HS-27A (cell line): ENCODE measurements at regions not wholly inside any gene's neighbourhood (a gene's known extent, or its start where the extent isn't known, plus 50 kb on each side); places are given as distances from the start of the nearest gene placed in this dataset.

Experiments used
- DNase-seq: peaks from one replicate; pipeline ENCODE4 v3.0.0-alpha.2; 2012; ENCODE audit warnings: low read depth, missing footprints

DNA sequence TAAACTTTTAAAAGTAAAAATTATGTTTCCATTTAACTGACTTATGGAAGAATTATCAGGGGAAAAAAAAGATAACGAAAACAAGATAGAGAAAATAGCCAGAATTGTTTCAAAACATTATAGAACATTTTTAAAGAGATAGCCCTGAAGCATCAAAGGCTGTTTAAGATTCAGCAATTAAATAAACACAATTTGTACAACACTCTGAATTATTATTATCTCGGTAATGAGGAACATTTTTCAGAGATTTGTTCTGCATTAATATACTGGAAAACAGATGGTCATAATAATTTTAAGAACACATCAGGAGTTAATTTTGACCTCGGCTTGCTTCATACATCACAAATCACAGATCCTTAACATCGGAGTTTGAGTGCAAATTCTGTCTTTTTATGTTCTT lies 643.8 kb downstream of the SORCS1 start:
- DNase-seq, result no peak

DNA sequence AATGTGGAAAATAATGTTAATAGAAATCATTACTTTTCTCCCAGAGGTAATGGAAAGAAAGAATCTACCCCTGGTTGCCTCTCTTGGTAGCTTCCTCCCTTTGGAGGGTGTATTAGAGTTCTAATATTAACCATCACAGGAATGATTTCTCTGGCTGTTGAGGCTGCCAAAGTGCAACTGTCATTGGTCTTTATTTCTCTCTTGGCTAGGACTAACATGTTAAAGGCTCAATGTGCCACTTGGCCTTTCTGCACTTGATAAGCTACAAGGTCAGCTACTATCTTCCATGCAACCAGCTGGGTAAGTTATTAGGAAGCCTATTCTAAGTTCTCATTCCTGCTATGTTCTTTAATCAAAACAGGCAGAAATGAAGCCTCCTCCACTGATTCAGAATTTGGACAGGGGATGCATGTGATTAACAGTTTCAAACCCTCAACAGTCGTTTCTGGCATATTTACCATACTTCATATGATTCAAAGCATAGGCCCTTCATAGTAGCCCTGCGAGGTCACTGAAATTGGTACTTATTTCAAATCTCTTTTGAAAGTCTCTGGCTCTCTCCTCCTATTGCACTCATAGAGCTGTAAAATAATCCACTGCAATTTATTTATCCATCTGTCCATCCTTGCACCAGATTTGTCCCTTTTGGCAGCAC lies 645.0 kb downstream of the SORCS1 start:
- DNase-seq, result no peak

DNA sequence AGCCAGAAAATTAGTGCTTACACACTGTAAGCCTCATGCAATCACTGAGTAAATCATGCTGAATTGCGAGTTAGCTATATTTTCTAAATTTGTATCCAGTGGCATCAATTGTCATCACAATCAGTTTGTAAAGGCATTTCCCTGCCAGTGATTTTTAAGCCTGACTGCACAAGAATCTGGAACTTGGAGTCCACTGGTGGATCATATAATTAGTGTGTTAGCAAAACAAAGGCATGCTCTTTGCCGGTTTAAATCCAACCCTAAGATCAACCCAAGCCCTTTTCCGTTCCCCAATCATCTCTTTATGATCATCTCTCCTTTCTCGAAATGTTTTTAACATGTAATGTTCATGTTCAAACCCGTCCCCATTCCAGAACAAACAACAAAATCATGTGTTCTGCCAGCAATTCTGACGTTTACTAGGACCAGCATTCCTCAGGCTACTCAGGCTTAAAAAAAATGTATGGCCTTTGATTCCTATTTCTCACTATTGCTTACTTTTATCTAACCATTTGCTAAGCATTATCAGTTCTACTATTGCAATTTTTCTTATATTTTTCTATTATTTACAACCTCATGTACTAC lies 649.2 kb downstream of the SORCS1 start:
- no peak for DNase-seq

DNA sequence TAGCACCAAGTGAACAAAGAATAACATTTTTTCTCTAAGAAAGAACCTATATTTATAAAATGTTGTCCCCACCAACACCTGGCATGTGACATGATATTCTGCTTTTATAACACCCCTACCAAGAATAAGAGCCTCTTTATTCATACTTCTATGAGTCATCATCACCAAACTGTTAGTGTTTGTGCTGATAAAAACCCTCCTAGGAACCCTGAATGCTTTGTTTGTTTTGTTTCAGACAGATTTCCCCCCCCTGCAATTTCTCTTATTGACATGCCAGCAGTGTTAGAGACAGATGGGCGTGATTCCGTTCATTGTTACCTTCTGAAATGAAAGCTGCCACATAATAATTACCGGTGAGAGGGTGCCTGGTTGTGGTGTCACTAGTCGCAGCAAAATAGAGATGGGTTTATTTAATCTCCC lies 651.1 kb downstream of the SORCS1 start:
- DNase-seq, result no peak

DNA sequence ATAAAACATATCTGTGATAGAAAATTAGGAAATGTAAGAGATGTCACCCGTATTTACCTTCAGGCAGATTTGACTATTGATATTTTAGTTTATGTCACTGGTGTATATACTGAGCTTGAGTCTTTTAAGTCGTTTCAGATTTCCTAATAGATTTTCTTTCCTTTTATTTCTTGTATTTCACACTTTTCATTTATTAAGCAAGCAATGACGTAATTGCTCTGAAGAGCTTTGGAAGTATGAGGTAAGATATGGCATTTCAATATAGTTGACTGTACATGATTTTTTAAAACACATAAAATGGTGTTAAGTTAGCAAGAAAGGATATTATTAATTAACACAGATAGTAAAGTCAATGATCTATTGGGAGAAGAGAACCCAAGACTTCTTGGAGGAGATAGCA lies 652.6 kb downstream of the SORCS1 start:
- DNase-seq, result no peak

DNA sequence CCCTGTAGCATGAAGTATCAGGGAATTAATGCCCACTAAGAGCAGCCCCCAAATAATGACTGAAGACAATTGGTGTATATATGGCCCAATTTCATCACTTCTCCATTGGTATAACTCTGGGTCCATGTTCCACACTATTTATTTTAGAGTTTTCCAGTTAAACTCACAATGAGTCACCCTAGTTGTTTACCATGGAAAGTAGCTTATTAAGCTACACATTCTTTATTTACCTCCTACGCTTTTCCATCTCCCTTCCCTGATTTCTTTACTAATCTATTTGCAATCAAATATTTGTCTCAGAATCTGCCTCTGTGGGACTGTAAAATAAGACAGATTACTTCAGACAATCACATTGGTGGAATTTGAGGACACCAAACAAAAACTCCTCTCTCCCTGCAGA lies 655.6 kb downstream of the SORCS1 start:
- DNase-seq, result no peak

DNA sequence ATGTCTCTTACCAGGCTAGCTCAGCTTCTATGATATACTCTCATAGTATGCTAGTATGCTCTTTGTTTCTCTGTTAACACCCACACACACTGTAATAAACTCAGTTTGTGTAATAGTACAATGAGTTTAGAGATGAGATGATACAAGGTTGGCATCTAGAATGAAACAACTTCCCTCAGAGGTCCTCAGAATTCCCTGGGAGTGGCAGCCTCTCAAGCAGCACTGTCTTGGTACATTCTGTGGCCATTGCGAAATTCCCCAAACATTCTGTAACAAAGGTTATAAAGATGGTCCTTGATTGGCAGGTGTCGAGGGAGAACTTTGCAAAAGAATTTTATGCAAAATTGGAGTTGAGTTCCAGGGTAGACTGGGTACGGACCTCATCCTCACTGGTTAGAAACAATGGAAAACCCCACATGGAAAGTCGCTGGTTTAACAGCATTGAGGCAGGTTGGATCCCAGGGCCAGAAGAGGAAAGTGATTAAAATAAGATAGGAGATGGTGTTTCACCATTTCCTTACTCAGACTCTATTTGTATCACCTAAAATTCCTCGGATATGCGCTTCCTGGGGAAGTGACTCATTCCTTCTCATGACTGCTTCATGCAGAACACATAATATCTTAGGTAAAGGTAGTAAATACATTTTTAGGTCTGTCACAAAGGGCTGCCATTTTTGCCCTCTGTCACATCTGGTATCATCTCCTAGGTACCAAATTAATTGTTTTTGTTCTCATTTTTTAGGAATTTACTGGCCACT lies 657.8 kb downstream of the SORCS1 start:
- no peak for DNase-seq

DNA sequence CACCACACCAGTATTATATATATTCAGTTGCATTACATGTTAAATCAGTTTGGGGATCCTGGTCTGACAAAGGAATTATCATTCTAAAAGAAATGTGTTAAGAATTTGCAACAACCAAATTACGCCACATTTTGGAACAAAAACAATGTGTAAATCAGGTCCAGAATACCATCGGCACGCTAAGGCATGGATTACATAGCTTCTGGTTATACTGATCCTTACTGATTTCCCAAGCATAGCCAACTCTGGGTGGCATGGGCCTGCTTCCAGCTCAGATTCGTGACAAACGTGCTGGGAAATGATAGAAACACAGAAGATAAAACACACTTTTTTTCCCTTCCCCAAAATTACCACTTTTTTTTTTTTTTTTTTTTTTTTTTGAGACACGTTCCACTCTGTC lies 660.0 kb downstream of the SORCS1 start:
- peak; percentile 14 for DNase-seq

DNA sequence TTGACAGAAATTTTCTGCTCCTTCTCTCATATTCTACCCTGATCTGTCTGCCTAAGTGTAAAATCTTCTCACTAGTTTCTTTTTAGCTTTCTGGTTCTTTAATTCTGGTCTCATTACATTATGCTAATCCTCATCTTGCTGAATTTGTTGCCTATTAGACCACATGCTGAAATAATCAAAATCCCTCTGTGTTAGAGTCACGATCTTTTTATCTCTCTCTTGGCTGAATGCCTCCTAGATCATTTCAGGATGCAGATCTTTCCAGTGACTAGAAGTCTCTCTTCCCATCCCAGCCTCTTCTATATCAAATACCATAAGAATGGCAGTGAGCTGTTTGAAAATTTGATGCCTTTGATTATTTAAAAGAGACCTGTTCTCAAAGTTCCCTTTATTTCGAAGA lies 661.9 kb downstream of the SORCS1 start:
- no peak for DNase-seq

DNA sequence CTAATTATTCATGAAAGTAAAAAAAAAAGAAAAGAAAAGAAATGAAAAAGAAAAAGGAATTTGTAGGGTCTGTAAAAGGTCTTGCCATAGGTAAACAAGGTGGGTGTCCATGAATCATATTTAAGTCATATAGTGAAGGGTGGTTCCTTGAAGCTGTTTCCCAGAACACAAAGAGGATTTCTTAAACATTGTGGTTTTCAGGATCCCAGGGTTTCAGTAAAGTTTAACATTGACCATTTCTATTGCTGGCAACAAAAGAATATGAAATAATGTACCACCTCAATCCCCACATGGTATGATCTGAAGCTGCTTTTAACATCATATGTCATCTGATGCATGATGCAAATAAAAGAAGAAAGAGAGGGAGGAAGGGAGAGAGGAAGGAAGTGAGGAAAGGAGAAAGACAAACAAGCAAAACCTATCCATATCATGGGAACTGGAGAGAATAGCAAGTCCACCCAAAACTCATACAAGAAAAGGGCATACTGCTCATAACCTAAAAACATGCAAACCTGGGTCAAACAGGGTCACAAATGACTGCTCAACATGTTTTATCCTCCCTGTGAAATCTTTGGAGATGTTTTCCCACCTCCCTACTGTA lies 663.5 kb downstream of the SORCS1 start:
- no peak for DNase-seq

DNA sequence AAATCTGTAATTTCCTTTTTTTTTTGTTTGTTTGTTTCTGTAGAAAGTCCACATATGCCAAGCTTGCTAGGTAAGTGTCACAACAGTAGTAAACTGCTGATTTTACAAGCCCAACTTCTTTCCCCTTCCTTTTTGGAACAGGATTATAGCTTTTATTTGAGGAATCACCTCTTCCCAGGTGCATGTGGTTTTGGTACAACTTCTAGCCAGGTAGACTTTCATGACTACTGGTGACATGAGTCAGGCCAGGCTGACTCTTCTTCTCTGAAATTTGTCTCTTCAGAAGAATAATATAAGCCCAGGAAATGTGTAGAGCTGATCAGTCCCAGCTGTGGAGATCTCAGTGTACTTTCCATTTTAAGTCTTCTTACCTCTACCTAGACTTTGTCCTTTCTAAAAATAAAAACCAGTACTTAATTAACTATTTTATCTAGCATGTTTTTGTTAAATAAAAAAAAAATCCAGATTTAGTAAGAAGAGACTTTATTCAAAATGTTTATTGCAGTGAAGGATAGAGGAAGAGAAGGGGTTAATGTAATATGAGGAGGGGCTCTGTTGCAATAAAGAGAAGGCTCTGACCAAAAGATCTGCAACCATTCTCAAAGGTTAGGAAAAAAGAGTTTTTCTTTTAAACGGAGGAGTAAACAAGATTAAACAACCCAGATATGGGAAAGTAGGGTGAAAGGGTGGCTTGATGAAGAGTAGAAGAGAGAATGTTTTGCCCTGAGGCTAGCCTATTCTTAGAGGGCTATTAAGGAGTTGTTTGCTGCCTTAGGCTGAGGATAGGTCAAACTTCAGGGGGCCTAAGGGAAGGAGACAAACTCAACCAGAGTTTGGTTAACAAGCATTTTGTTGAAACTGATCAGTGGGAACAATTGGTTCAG lies 664.2 kb downstream of the SORCS1 start:
- no peak for DNase-seq

DNA sequence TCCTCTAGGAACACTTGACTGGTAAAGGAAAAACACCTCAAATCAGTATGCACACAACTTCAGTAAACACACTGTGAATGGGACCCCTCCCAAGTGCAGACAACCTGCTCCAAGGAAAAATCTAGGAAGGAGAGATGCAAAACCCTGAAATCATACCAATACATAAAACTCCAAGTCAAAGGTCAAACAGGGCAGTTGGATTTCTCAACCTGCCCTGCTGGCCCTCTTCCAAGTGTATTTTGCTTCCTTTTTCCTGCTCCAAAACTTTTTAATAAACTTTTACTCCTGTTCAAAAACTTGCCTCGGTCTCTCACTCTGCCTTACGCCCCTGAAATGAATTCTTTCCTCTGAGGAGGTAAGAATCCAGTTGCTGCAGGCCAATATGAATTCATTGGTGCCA lies 665.1 kb downstream of the SORCS1 start:
- DNase-seq, result no peak

DNA sequence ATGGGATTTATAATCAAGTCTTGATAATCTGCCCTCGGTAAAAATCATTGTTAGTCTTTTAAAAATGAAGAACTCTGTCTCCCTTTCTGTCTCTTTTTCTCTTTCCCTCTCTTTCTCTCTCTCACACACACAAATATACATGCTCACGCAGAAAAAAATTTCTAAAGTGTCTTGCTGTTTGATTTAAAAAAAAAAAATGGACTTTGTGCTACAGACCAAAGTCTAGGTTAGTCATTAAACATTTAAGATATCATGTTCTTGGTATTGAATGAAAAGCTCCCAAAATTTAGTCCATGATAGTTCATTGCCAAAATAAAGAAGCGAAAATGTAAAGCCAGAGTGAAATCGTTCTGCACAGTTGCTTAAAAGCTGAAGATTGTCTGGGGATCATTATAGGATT lies 665.8 kb downstream of the SORCS1 start:
- no peak for DNase-seq

DNA sequence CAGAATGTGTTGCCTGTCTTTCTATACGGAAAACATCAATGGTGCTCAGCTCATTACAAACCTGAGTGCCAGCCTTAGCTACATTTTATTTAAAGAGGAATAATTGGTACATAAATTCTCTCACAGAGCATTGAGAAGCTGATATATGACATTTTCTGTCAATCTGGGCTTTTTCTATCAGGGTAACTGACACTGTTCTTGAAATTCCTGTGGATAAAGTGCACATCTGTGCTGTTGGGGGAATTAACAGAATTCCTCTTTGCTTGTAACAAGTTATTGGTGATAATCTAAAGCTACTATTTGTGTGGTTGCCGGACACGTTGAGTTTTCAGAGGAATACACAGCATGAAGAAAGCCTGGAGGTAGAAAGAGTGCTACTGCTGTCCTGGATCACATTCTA lies 668.6 kb downstream of the SORCS1 start:
- no peak for DNase-seq

DNA sequence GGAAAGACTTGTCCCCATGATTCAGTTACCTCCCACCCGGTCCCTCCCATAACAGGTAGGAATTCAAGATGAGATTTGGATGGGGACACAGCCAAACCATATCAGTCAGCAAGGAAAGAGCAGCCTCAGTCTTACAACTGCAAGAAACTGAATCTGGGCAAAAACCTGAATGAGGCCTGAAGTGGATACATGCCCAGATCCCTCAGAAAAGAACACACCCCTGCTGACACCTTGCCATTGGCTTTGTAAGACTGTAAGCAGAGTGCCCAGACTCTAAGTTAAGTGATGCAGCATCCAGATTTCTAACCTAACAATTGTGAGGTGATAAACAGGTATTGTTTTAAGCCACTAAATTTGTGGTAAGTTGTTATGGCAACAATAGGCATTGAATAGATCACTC lies 670.8 kb downstream of the SORCS1 start:
- no peak for DNase-seq

DNA sequence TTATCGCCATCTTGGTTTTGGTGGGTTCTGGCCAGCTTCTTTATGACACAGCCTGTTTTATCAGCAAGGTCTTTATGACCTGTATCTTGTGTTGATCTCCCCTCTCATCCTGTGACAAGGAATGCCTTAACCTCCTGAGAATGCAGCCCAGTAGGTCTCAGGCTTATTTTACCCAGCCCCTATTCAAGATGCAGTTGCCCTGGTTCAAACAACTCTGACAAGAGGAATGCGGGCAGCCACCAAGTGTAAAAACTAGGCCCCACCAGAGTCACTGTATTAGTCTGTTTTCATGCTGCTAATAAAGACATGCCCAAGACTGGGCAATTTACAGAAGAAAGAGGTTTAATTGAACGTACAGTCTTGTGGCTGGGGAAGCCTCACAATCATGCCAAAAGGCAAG lies 671.3 kb downstream of the SORCS1 start:
- DNase-seq, result no peak

DNA sequence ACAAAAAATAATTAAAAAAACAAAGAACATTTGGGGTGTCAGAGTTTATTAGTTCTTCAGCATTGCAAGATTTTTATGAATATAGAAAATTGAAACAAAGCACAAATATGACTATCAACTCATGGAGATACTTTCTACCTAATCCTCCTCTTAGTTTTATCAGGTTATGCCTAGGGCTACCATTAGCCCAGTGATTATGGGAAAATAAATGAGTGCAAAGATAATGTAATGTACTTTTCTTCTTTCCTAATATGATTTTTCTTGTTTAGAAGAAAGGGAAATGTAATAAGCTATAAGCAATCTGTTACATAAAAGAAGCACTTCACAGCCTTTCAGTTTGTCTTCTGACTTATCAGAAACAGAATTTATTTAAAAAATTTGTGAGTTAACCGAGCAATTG lies 676.8 kb downstream of the SORCS1 start:
- DNase-seq, result no peak

DNA sequence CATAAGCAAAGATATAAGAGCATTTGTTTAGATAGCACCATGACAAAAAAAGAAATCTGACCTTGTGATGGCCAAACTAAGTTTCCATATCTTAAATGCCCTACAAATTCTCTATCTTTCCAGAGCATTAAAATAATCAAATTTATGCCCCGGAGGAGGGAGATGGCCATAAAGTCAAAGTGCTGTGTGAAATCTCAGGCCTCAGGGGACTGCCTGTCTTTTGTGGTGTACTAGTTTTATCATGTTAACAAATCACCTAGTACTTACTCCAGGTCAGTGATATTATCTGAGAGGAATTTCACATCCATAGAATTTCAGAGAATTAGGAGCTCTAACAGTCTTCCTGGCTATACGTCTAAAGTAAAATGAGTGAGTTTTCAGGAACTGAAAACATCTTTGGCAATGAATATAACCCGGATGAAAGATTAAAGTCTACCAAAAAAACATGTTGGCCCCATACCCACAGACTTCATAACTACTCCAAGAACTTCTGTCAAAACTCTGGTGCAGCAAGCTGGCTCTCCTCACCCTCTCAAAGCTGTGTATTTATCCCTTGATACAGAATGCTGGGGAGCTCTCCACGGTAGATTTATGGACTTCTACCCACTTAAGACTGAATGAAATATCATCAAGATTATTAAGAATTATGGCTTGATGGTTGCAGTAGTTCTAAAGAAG lies 682.8 kb downstream of the SORCS1 start:
- no peak for DNase-seq

DNA sequence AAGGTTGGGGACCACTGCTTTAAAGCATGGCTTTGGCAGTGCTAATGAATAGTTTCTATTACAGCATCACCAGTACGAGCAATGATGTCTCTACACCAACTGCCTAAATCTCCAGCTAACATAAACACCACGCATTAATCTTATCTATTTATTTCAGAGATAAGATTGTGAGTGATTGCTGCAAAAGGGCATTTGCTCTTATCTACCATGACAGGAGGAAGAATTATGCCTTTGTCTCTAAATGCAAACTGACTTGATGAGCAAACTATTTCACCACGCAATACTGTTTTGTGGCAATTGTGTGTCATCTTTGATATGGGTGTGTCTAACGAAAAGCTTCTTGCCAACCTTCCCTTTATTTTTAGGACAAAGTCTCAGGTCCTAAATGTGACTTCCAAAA lies 684.9 kb downstream of the SORCS1 start:
- DNase-seq, result no peak

DNA sequence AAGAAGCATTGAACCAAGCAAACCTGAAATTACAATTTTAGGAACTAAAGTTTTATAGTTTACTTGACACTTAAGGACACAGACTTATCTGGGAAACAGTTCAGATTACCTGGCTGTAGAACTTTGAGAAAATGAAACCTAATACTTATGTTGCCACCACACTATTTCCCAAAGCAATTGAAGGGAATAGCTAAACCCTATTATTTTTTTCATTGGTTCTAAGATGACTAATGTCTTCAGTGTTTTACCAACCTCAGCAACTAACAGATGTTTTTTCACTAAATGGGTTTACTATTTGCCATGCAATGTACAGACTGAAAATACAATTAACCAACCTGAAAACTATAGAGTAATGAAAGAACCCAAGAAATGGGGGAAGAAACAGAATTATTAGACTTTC lies 689.6 kb downstream of the SORCS1 start:
- DNase-seq, result no peak

DNA sequence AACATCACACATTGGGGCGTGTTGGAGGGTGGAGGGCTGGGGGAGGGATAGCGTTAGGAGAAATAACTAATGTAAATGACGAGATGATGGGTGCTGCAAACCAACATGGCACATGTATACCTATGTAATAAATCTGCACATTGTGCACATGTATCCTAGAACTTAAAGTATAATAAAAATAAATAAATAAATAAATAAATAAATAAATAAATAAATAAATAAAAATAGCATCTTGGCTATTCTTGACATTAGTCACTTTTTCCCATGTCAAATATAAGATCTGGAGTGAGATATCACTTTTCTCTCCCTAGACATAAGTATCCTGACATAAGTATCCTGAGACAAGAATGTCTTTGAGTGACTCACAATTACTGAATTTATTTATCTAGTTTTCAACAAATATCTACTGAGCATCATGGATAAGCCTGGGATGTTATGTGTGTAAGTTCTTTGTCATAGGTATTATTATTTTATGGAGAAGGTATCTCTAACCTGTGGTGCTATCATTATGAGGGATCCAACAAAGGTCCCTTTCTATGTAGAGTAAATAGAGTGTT lies 691.3 kb downstream of the SORCS1 start:
- DNase-seq, result no peak
